Common myeloid progenitor, CD34-positive (primary cell): ENCODE measurements at regions not wholly inside any gene's neighbourhood (a gene's known extent, or its start where the extent isn't known, plus 50 kb on each side); places are given as distances from the start of the nearest gene placed in this dataset.

Source experiments
- CTCF ChIA-PET: fragments of 350-600 bp; sonication (Branson Sonifier 250); formaldehyde crosslinking; loops from one replicate; lab custom pipeline; 2021; ENCODE audit warnings: antibody characterized with exemption; lab: Charles Lee
- POLR2A ChIA-PET: fragments of 350-600 bp; sonication (Branson Sonifier 250); formaldehyde crosslinking; loops from one replicate; lab custom pipeline; 2021; ENCODE audit warnings: antibody characterized with exemption; lab: Charles Lee
- DNase-seq, 3 donors: peaks; one replicate each; pipeline versions ENCODE4 v3.0.0 to v3.0.0-alpha.2; 2013
- H3K27ac ChIP-seq, 2 experiments: 1 replicate in 1 of 2; 2 replicates in 1 of 2; pipeline ENCODE4 v1.7.0; 2013; ENCODE audit warnings: inconsistent platforms in 2 of 2, low read length in 2 of 2, mild to moderate bottlenecking in 2 of 2, low read depth in 1 of 2, moderate library complexity in 1 of 2; ENCODE audit not compliant: severe bottlenecking in 2 of 2, insufficient read depth in 1 of 2, poor library complexity in 1 of 2
- H3K27me3 ChIP-seq, 5 experiments: replicated peaks in 2 of 5; 1 replicate in 3 of 5; 2 replicates in 2 of 5; pipeline versions ENCODE4 v1.6.1 to v1.7.0; 2013; ENCODE audit warnings: low read length in 4 of 5, mild to moderate bottlenecking in 2 of 5, moderate library complexity in 2 of 5, inconsistent platforms in 1 of 5; ENCODE audit not compliant: insufficient read depth in 5 of 5, control insufficient read depth in 4 of 5
- H3K36me3 ChIP-seq, 4 experiments: 1 replicate in 2 of 4; 2 replicates in 2 of 4; pipeline versions ENCODE4 v1.6.1 to v1.7.0; 2013; ENCODE audit warnings: low read length in 3 of 4, control low read depth in 1 of 4, mild to moderate bottlenecking in 1 of 4; ENCODE audit not compliant: control insufficient read depth in 4 of 4, insufficient read depth in 4 of 4
- H3K4me1 ChIP-seq, 4 experiments: 1 replicate in 3 of 4; 2 replicates in 1 of 4; pipeline versions ENCODE4 v1.6.1 to v1.7.1; 2013; ENCODE audit warnings: low read length in 3 of 4, mild to moderate bottlenecking in 3 of 4, control low read depth in 1 of 4, inconsistent platforms in 1 of 4, moderate library complexity in 1 of 4; ENCODE audit not compliant: control insufficient read depth in 4 of 4, insufficient read depth in 4 of 4; ENCODE audit errors: control extremely low read depth in 1 of 4
- H3K4me3 ChIP-seq, 7 experiments: 1 replicate in 4 of 7; 2 replicates in 3 of 7; pipeline versions ENCODE4 v1.5.1 to v1.7.0; 2013; ENCODE audit warnings: mild to moderate bottlenecking in 7 of 7, low read length in 6 of 7, moderate library complexity in 6 of 7, inconsistent platforms in 2 of 7, low read depth in 2 of 7, control low read depth in 1 of 7; ENCODE audit not compliant: insufficient read depth in 4 of 7, control insufficient read depth in 1 of 7; ENCODE audit errors: extremely low read depth in 1 of 7
- H3K9me3 ChIP-seq, 5 experiments: 1 replicate in 4 of 5; 2 replicates in 1 of 5; pipeline versions ENCODE4 v1.6.1 to v1.7.1; 2013; ENCODE audit warnings: low read length in 4 of 5, mild to moderate bottlenecking in 2 of 5, inconsistent platforms in 1 of 5, low read depth in 1 of 5, moderate library complexity in 1 of 5; ENCODE audit not compliant: control insufficient read depth in 4 of 5, insufficient read depth in 2 of 5; ENCODE audit errors: control extremely low read depth in 1 of 5
- WGBS: methylation state at CpG from one replicate; pipeline ENCODE4 v1.1.5; 2013; ENCODE audit not compliant: insufficient coverage; 5-methylcytosine and 5-hydroxymethylcytosine counted together

- no peak overlapping the region for H3K4me3 ChIP-seq
- H3K9me3 ChIP-seq = peaks cover 0 to 8% (median 0%) of the 10 kb centered on the region in 5 experiments
- H3K36me3 ChIP-seq = no peaks in the 10 kb centered on the region
- H3K27me3 ChIP-seq = peaks cover 0 to 2% (median 0%) of the 10 kb centered on the region in 5 experiments
- POLR2A ChIA-PET = interaction anchor here (0.6 kb wide), 1 partner anchor 10 kb away, joined by 4 read pairs; no protein-coding TSS in a partner anchor
- H3K27ac ChIP-seq = no peak overlapping the region
- DNase-seq = no peak
- CTCF ChIA-PET = no interaction called here
- peaks cover 0 to 4% (median 0%) of the 10 kb centered on the region in 4 experiments for H3K4me1 ChIP-seq
- 100% methylated on average over 2 of the region's 3 CpGs for WGBS
Observed at GRCh38 chr14:64639340-64639821, 64.8 kb upstream of the PLEKHG3 start.

GRCh38 chr14:64640839-64641238 is 63.4 kb upstream of the PLEKHG3 start:
- H3K27ac ChIP-seq = no peak overlapping the region
- H3K4me3 ChIP-seq = no peak overlapping the region
- H3K36me3 ChIP-seq = no peaks in the 10 kb centered on the region
- peaks cover 0 to 4% (median 0%) of the 10 kb centered on the region in 4 experiments for H3K4me1 ChIP-seq
- DNase-seq = no peak
- H3K27me3 ChIP-seq = peaks cover 0 to 2% (median 0%) of the 10 kb centered on the region in 5 experiments
- ChIA-PET POLR2A (no interaction called here), CTCF (interaction anchor here (0.9 to 1.1 kb wide), 2 partner anchors 18 to 163 kb away, joined by 3 read pairs; no protein-coding TSS in a partner anchor)
- H3K9me3 ChIP-seq = peaks cover 0 to 8% (median 0%) of the 10 kb centered on the region in 5 experiments
- WGBS = no CpG with 5 or more reads among the region's 1 CpG

GRCh38 chr14:64641760-64642159 is 62.5 kb upstream of the PLEKHG3 start:
- ChIA-PET POLR2A (no interaction called here), CTCF (interaction anchor here (0.9 to 1.4 kb wide), 3 partner anchors 10 to 164 kb away, joined by 3 read pairs; no protein-coding TSS in a partner anchor)
- WGBS = 93% methylated on average over 2 of the region's 3 CpGs
- H3K9me3 ChIP-seq = peaks cover 0 to 8% (median 0%) of the 10 kb centered on the region in 5 experiments
- peaks cover 0 to 2% (median 0%) of the 10 kb centered on the region in 5 experiments for H3K27me3 ChIP-seq
- H3K36me3 ChIP-seq = no peaks in the 10 kb centered on the region
- no peak for DNase-seq
- H3K4me1 ChIP-seq = no peaks in the 10 kb centered on the region
- no peak overlapping the region for H3K4me3 ChIP-seq
- H3K27ac ChIP-seq = no peak overlapping the region

- H3K4me1 ChIP-seq = no peaks in the 10 kb centered on the region
- peaks cover 0 to 2% (median 0%) of the 10 kb centered on the region in 5 experiments for H3K27me3 ChIP-seq
- no peak overlapping the region for H3K4me3 ChIP-seq
- WGBS = 88% methylated on average over 1 of the region's 3 CpGs
- POLR2A ChIA-PET = no interaction called here
- CTCF ChIA-PET = interaction anchor here (1.1 to 1.9 kb wide), 2 partner anchors 11 to 106 kb away, joined by 3 to 5 read pairs; no protein-coding TSS in a partner anchor
- H3K27ac ChIP-seq = no peak overlapping the region
- H3K36me3 ChIP-seq = no peaks in the 10 kb centered on the region
- H3K9me3 ChIP-seq = peaks cover 0 to 8% (median 0%) of the 10 kb centered on the region in 5 experiments
- DNase-seq = no peak
Observed at GRCh38 chr14:64643709-64644108, 60.5 kb upstream of the PLEKHG3 start.

GRCh38 chr14:64644629-64645028 is 59.6 kb upstream of the PLEKHG3 start:
- POLR2A ChIA-PET = no interaction called here
- H3K4me1 ChIP-seq = no peaks in the 10 kb centered on the region
- WGBS = 96% methylated on average over 7 of the region's 8 CpGs
- CTCF ChIA-PET = interaction anchor here (0.6 to 1.9 kb wide), 3 partner anchors 8 to 23 kb away, joined by 4 to 5 read pairs (median 5); no protein-coding TSS in a partner anchor
- H3K27ac ChIP-seq = no peak overlapping the region
- peaks cover 0 to 8% (median 0%) of the 10 kb centered on the region in 5 experiments for H3K9me3 ChIP-seq
- peaks cover 0 to 2% (median 0%) of the 10 kb centered on the region in 5 experiments for H3K27me3 ChIP-seq
- no peak for DNase-seq
- H3K4me3 ChIP-seq = no peak overlapping the region
- no peaks in the 10 kb centered on the region for H3K36me3 ChIP-seq

GRCh38 chr14:64645220-64645892 is 58.9 kb upstream of the PLEKHG3 start:
- Histone ChIP-seq H3K27ac (no peak overlapping the region), H3K27me3 (peaks cover 0 to 2% (median 0%) of the 10 kb centered on the region in 5 experiments), H3K4me3 (no peak overlapping the region), H3K36me3 (no peaks in the 10 kb centered on the region), H3K9me3 (peaks cover 0 to 8% (median 0%) of the 10 kb centered on the region in 5 experiments), H3K4me1 (no peaks in the 10 kb centered on the region)
- ChIA-PET CTCF (interaction anchor here (1.3 kb wide), 1 partner anchor 9 kb away, joined by 5 read pairs; no protein-coding TSS in a partner anchor), POLR2A (no interaction called here)
- WGBS = 98% methylated on average over 7 of the region's 10 CpGs
- DNase-seq = no peak

- H3K27me3 ChIP-seq = peaks cover 0 to 2% (median 0%) of the 10 kb centered on the region in 5 experiments
- DNase-seq = no peak
- CTCF ChIA-PET = interaction anchor here (1.3 kb wide), 1 partner anchor 9 kb away, joined by 5 read pairs; no protein-coding TSS in a partner anchor
- H3K36me3 ChIP-seq = no peaks in the 10 kb centered on the region
- WGBS = 100% methylated on average over 3 of the region's 5 CpGs
- POLR2A ChIA-PET = no interaction called here
- no peak overlapping the region for H3K4me3 ChIP-seq
- no peaks in the 10 kb centered on the region for H3K4me1 ChIP-seq
- peaks cover 0 to 8% (median 0%) of the 10 kb centered on the region in 5 experiments for H3K9me3 ChIP-seq
- no peak overlapping the region for H3K27ac ChIP-seq
Observed at GRCh38 chr14:64646103-64646502, 58.1 kb upstream of the PLEKHG3 start.
